ENCODE measurements at regions not wholly inside any gene's neighbourhood (a gene's known extent, or its start where the extent isn't known, plus 50 kb on each side); places are given as distances from the start of the nearest gene placed in this dataset.
"Not testable (repeated sequence)": the region's sequence is repeated elsewhere in the genome, so short reads cannot be mapped to it uniquely, and the experiment has no call there.

- no peak for DNase-seq (ENCODE audit: low spot score)
Measured at GRCh38 chr14:65972346-65972870, 513.8 kb upstream of the CCDC196 start.

- no peak for DNase-seq (ENCODE audit: low spot score)
Measured at GRCh38 chr14:65972891-65973290, 513.3 kb upstream of the CCDC196 start.

GRCh38 chr14:65975865-65976264 lies 510.3 kb upstream of the CCDC196 start:
- DNase-seq (ENCODE audit: low spot score), result no peak

GRCh38 chr14:65976761-65977404 lies 509.3 kb upstream of the CCDC196 start:
- DNase-seq (ENCODE audit: low spot score), result no peak

- no peak for DNase-seq (ENCODE audit: low spot score)
Measured at GRCh38 chr14:65981192-65981843, 504.9 kb upstream of the CCDC196 start.

- DNase-seq (ENCODE audit: low spot score), result no peak
Measured at GRCh38 chr14:65986041-65986440, 500.1 kb upstream of the CCDC196 start.

GRCh38 chr14:65989981-65990380 lies 496.2 kb upstream of the CCDC196 start:
- DNase-seq (ENCODE audit: low spot score), result no peak

- no peak for DNase-seq (ENCODE audit: low spot score)
Measured at GRCh38 chr14:65991104-65991503, 495.1 kb upstream of the CCDC196 start.

GRCh38 chr14:65991935-65992334 lies 494.2 kb upstream of the CCDC196 start:
- DNase-seq (ENCODE audit: low spot score), result not testable (repeated sequence)

GRCh38 chr14:65993103-65993502 lies 493.1 kb upstream of the CCDC196 start:
- DNase-seq (ENCODE audit: low spot score), result no peak

GRCh38 chr14:65993996-65994395 lies 492.2 kb upstream of the CCDC196 start:
- no peak for DNase-seq (ENCODE audit: low spot score)

- DNase-seq (ENCODE audit: low spot score), result no peak
Measured at GRCh38 chr14:65997347-65997746, 488.8 kb upstream of the CCDC196 start.

- DNase-seq (ENCODE audit: low spot score), result no peak
Measured at GRCh38 chr14:65999865-66000264, 486.3 kb upstream of the CCDC196 start.

GRCh38 chr14:66000766-66001165 lies 485.4 kb upstream of the CCDC196 start:
- DNase-seq (ENCODE audit: low spot score), result no peak

GRCh38 chr14:66001356-66001755 lies 484.8 kb upstream of the CCDC196 start:
- DNase-seq (ENCODE audit: low spot score), result no peak

GRCh38 chr14:66003082-66003730 lies 483.0 kb upstream of the CCDC196 start:
- DNase-seq (ENCODE audit: low spot score), result no peak

- no peak for DNase-seq (ENCODE audit: low spot score)
Measured at GRCh38 chr14:66005900-66006434, 480.2 kb upstream of the CCDC196 start.

GRCh38 chr14:66008631-66009030 lies 477.5 kb upstream of the CCDC196 start:
- no peak for DNase-seq (ENCODE audit: low spot score)

GRCh38 chr14:66009089-66009488 lies 477.1 kb upstream of the CCDC196 start:
- DNase-seq (ENCODE audit: low spot score), result no peak

GRCh38 chr14:66010695-66011094 lies 475.5 kb upstream of the CCDC196 start:
- no peak for DNase-seq (ENCODE audit: low spot score)

GRCh38 chr14:66011855-66012254 lies 474.3 kb upstream of the CCDC196 start:
- no peak for DNase-seq (ENCODE audit: low spot score)

- not testable (repeated sequence) for DNase-seq (ENCODE audit: low spot score)
Measured at GRCh38 chr14:66013607-66014006, 472.6 kb upstream of the CCDC196 start.

Data from NAMALWA (cell line).